Pancreas (tissue), 10 donors: ENCODE measurements at regions not wholly inside any gene's neighbourhood (a gene's known extent, or its start where the extent isn't known, plus 50 kb on each side); places are given as distances from the start of the nearest gene placed in this dataset.

Experiments used
- ATAC-seq, 4 donors: fragments of 200-7000 bp; cut with Tn5 transposase; one replicate each; pipeline versions ENCODE4 v1.8.0 to v1.9.1; 2020; ENCODE audit warnings: mild to moderate bottlenecking in 4 of 4, moderate library complexity in 4 of 4
- DNase-seq, 6 donors: peaks; one replicate each; pipeline ENCODE4 v3.0.0-alpha.2; 2020
- FAIRE-seq: peaks from 2 replicates; lab custom pipeline; 2012; peaks lifted over from hg19 to GRCh38; lab: Jason Lieb, UNC
- H3K27ac ChIP-seq, 4 donors: fragments of 200-600 bp; sonication (generic); 1 replicate in 3 of 4; 2 replicates in 1 of 4; pipeline versions ENCODE4 v1.5.0 to v1.8.0; 2020
- H3K27me3 ChIP-seq, 4 donors: fragments of 200-600 bp; one replicate each; pipeline ENCODE4 v1.8.0; 2021
- H3K36me3 ChIP-seq, 3 donors: fragments of 200-600 bp; sonication (generic) in 1 of 3; one replicate each; pipeline versions ENCODE4 v1.5.0 to v1.8.0; 2020 to 2021
- H3K4me1 ChIP-seq, 3 donors: fragments of 200-600 bp; one replicate each; pipeline ENCODE4 v1.8.0; 2021
- H3K4me3 ChIP-seq, 4 donors: fragments of 200-600 bp; sonication (generic) in 2 of 4; one replicate each; pipeline versions ENCODE4 v1.5.0 to v1.8.0; 2020 to 2021
- H3K9me3 ChIP-seq, 4 donors: fragments of 200-600 bp; one replicate each; pipeline ENCODE4 v1.8.0; 2021
- WGBS, 2 donors: extraction: QIAGEN DNeasy Blood & Tissue Kit; methylation state at CpG; one replicate each; pipeline ENCODE4 v1.1.7; 2013; 5-methylcytosine and 5-hydroxymethylcytosine counted together
- intact Hi-C, 3 donors: fragments of 100-400 bp; cut with DNase I; formaldehyde crosslinking; loops; one replicate each; pipeline versions ENCODE4 v1.11.1 to v1.14.2; 2022
- TF ChIP-seq, protein P1 (sequence below), 4 donors: fragments of 200-600 bp; sonication (generic) in 3 of 4; IDR thresholded peaks; one replicate each; pipeline versions ENCODE4 v1.5.0 to v1.8.0; 2021; ENCODE audit warnings: antibody characterized with exemption in 4 of 4
- donor health status: healthy with polysubstance abuse.
- donor health status: DM: no; HTN: no; CAD: no; lungs with moderate emphysema.
- donor health status: DM: no; HTN: no; CAD: no.
- donor health status: control.
- donor health status: control.
- donor health status: Bipolar disorder and iron deficiency.
- donor health status: DM: yes; HTN: yes; CAD: no.
- donor health status: DM: no; HTN: no; CAD: no.
- donor health status: DM: no; HTN: no; CAD: no.
- donor health status: DM: yes; HTN: yes; CAD: no.

DNA sequence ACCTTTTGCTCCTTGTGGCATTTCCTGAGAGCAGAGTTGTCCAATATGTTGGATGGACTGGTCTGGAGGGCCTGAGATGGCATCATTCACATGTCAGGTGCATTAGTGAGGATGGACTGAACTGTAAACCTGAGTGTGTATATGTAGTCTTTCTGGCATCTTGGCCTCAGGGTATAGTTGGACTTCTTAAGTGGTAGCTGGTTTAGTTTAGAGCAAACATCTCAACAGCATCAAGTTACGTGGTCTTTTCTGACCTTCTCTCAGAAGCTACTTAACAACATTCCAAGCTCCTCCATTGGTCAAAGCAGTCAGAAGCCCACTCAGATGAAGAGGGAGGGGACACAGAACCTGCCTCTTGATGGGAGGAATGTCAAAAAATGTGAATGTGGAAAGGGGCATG lies 829.9 kb downstream of the METTL15 start:
- Histone ChIP-seq H3K4me3 (no peak overlapping the region), H3K9me3 (no peaks in the 10 kb centered on the region), H3K4me1 (no peaks in the 10 kb centered on the region), H3K36me3 (no peaks in the 10 kb centered on the region), H3K27me3 (no peaks in the 10 kb centered on the region), H3K27ac (no peak overlapping the region)
- no peak for DNase-seq
- TF ChIP-seq, protein P1, sequence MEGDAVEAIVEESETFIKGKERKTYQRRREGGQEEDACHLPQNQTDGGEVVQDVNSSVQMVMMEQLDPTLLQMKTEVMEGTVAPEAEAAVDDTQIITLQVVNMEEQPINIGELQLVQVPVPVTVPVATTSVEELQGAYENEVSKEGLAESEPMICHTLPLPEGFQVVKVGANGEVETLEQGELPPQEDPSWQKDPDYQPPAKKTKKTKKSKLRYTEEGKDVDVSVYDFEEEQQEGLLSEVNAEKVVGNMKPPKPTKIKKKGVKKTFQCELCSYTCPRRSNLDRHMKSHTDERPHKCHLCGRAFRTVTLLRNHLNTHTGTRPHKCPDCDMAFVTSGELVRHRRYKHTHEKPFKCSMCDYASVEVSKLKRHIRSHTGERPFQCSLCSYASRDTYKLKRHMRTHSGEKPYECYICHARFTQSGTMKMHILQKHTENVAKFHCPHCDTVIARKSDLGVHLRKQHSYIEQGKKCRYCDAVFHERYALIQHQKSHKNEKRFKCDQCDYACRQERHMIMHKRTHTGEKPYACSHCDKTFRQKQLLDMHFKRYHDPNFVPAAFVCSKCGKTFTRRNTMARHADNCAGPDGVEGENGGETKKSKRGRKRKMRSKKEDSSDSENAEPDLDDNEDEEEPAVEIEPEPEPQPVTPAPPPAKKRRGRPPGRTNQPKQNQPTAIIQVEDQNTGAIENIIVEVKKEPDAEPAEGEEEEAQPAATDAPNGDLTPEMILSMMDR (IDR thresholded peaks at IDR 0.05): no peak
- ATAC-seq: no peak
- WGBS, 2 donors: 82 to 86% methylated on average over 1 of the region's 1 CpG
- FAIRE-seq: no peak
- intact Hi-C loops: no loop called here

DNA sequence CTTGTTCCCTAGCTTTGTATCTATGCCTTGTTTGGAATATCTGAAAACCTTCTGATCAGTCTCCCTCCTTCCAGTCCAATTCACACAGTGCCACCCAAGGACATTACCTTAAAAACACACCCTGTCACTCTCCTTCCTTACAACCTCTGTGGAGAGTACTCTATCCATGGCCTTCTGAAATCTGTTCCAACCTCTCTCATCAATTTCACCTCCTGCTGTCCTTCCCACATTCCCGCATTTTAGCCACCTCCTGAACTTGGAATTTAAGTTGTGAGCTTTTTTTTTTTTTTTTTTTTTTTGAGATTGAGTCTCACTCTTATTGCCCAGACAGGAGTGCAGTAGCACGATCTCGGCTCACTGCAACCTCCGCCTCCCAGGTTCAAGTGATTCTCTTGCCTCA lies 824.8 kb downstream of the METTL15 start:
- no peak for FAIRE-seq
- 86 to 87% methylated on average over 4 of the region's 4 CpGs for WGBS, 2 donors
- Histone ChIP-seq H3K4me1 (no peaks in the 10 kb centered on the region), H3K4me3 (no peak overlapping the region), H3K27me3 (no peaks in the 10 kb centered on the region), H3K36me3 (no peaks in the 10 kb centered on the region), H3K9me3 (no peaks in the 10 kb centered on the region), H3K27ac (no peak overlapping the region)
- intact Hi-C loops: no loop called here
- ATAC-seq: no peak
- TF ChIP-seq, protein P1 (IDR thresholded peaks at IDR 0.05): no peak
- DNase-seq: no peak

DNA sequence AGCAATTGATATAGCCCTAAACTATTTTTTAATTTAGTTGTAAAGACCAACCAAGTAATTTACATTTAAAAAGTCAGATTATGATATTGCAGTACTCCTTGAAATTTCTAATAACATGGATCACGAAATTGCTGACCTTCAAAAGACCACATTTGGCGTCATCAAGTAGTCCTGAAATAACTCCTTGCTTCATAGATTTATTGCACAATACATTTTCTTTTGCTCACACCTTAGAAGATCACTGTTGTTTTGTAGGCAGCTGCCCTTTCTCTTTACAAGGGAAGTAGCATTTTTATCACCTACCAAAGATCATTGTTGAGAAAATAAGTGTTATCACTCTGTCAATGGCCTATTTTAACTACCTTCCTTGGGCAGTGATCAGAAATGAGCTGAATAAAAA lies 815.8 kb downstream of the METTL15 start:
- intact Hi-C loops: no loop called here
- Histone ChIP-seq H3K4me3 (no peak overlapping the region), H3K4me1 (peaks cover 0 to 3% (median 0%) of the 10 kb centered on the region in 3 donors), H3K36me3 (no peaks in the 10 kb centered on the region), H3K9me3 (no peaks in the 10 kb centered on the region), H3K27ac (no peak overlapping the region), H3K27me3 (no peaks in the 10 kb centered on the region)
- 62 to 65% methylated on average over 2 of the region's 2 CpGs for WGBS, 2 donors
- TF ChIP-seq, protein P1 (IDR thresholded peaks at IDR 0.05): no peak
- FAIRE-seq (no peak), ATAC-seq (no peak), DNase-seq (no peak)

DNA sequence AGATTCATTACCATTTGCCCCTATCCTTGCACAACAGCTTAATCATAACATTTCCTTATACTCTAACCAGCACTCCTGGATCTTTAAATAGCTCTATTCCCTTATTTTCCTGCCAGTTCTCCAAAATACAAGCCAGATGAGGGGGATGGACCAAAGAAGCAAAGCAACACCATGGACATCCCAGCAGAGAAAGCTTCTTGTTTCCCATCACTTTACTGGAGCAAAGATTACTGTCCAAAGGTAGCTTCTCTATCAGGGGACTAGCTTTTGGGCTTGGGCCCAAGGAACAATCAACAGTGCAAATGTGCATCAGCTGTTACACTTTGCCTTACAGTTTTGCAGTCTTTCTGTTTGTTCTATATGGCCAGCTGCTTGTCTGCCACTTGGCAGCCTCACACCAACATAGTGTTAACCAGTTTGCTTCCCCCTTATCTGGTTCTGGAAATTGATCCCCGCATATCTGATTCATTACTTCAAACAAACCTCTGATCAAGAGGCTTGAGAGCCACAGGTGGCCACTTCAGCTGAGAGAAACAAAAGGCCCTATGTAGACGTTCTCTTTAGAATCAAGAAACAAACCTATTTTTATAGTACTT lies 814.3 kb downstream of the METTL15 start:
- ATAC-seq (peak in 1 of 4 donors; percentile 62), FAIRE-seq (no peak), DNase-seq (no peak)
- Histone ChIP-seq H3K4me3 (no peak overlapping the region), H3K9me3 (no peaks in the 10 kb centered on the region), H3K36me3 (no peaks in the 10 kb centered on the region), H3K27ac (no peak overlapping the region), H3K27me3 (no peaks in the 10 kb centered on the region), H3K4me1 (peaks cover 0 to 3% (median 0%) of the 10 kb centered on the region in 3 donors)
- intact Hi-C loops: no loop called here
- WGBS, 2 donors: 7 to 11% methylated on average over 2 of the region's 2 CpGs
- TF ChIP-seq, protein P1 (IDR thresholded peaks at IDR 0.05): no peak

DNA sequence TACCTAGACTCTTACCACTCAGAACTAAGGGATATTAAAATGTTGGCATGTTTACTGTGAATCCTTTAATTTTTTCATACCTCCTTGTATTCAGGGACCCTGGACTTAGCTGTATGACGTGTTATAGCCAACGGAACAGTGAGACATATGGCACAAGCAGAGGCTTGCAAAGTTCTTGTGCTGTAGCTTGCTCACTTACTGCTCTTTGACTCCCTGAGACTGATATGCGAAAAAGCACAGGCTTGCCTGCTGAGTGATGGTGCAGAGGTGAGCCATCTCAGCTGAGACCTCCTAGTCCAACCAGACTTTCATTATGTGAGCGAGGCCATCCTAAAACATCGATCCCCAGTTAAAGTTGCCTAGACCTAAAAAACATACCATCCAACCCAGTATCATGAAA lies 811.0 kb downstream of the METTL15 start:
- Histone ChIP-seq H3K27ac (no peak overlapping the region), H3K4me1 (peaks cover 0 to 3% (median 0%) of the 10 kb centered on the region in 3 donors), H3K4me3 (no peak overlapping the region), H3K36me3 (no peaks in the 10 kb centered on the region), H3K9me3 (no peaks in the 10 kb centered on the region), H3K27me3 (no peaks in the 10 kb centered on the region)
- FAIRE-seq (no peak), DNase-seq (no peak), ATAC-seq (no peak)
- TF ChIP-seq, protein P1 (IDR thresholded peaks at IDR 0.05): no peak
- 80 to 84% methylated on average over 5 of the region's 5 CpGs for WGBS, 2 donors
- intact Hi-C loops: no loop called here
